ENCODE measurements at regions not wholly inside any gene's neighbourhood (a gene's known extent, or its start where the extent isn't known, plus 50 kb on each side); places are given as distances from the start of the nearest gene placed in this dataset.

GRCh38 chr3:3403700-3404099 is 224.2 kb upstream of the CRBN start:
- TF ChIP-seq YY1 (IDR thresholded peaks at IDR 0.05; ENCODE audit: insufficient read depth, insufficient read length) (no peak), ZNF274 (IDR thresholded peaks at IDR 0.05; ENCODE audit: low read depth, low read length) (no peak), SUZ12 (IDR thresholded peaks at IDR 0.05; ENCODE audit: extremely low read depth, insufficient read depth, insufficient read length) (no peak)
